Caco-2 (cell line): ENCODE measurements at regions not wholly inside any gene's neighbourhood (a gene's known extent, or its start where the extent isn't known, plus 50 kb on each side); places are given as distances from the start of the nearest gene placed in this dataset.
A peak's percentile ranks its signal among the peaks of the same experiment; 100 is the strongest.
"Not testable (repeated sequence)": the region's sequence is repeated elsewhere in the genome, so short reads cannot be mapped to it uniquely, and the experiment has no call there.

Source experiments
- BruUV-seq: library from RNA; stranded (reverse); fragments of 400-500 nt; replicated peaks from 2 replicates; lab custom pipeline; 2021; lab: Mats Ljungman, UMichigan
- CTCF ChIA-PET: fragments of 300-600 bp; sonication (Branson Sonifier 250); formaldehyde crosslinking; loops from one replicate; lab custom pipeline; 2022; ENCODE audit warnings: antibody characterized with exemption; lab: Charles Lee
- POLR2A ChIA-PET: fragments of 300-600 bp; sonication (Branson Sonifier 250); formaldehyde crosslinking; loops from one replicate; lab custom pipeline; 2022; ENCODE audit warnings: antibody characterized with exemption; lab: Charles Lee
- DNase-seq, 2 experiments: peaks; one replicate each; pipeline versions ENCODE4 v3.0.0 to v3.0.0-alpha.2; 2020 to 2022
- H3K27me3 ChIP-seq: replicated peaks from 2 replicates; pipeline ENCODE4 v1.6.0; 2011; ENCODE audit warnings: low read length; ENCODE audit not compliant: control insufficient read depth, insufficient read depth
- H3K36me3 ChIP-seq: 2 replicates; pipeline ENCODE4 v1.5.1; 2011; ENCODE audit warnings: low read length; ENCODE audit not compliant: control insufficient read depth, insufficient read depth
- H3K4me1 ChIP-seq: fragments of 250-450 bp; sonication (Bioruptor Pico); 2 replicates; pipeline ENCODE4 v1.5.1; 2020; ENCODE audit warnings: mild to moderate bottlenecking
- H3K4me3 ChIP-seq: 2 replicates; pipeline ENCODE4 v1.5.1; 2011; ENCODE audit warnings: low read depth, mild to moderate bottlenecking, control low read depth, low read length
- H3K9me3 ChIP-seq: fragments of 250-450 bp; sonication (Bioruptor Pico); 2 replicates; pipeline ENCODE4 v1.5.1; 2020; ENCODE audit warnings: mild to moderate bottlenecking, moderate library complexity
- H3K27ac Mint-ChIP-seq: one replicate; pipeline ENCODE4 v1.8.0; 2022; ENCODE audit warnings: mixed read lengths; ENCODE audit not compliant: unreplicated experiment
- H3K27me3 Mint-ChIP-seq: one replicate; pipeline ENCODE4 v1.8.0; 2022; ENCODE audit warnings: mixed read lengths; ENCODE audit not compliant: insufficient read depth, unreplicated experiment
- H3K36me3 Mint-ChIP-seq: one replicate; pipeline ENCODE4 v1.8.0; 2022; ENCODE audit warnings: mild to moderate bottlenecking, mixed read lengths; ENCODE audit not compliant: insufficient read depth, unreplicated experiment
- H3K4me1 Mint-ChIP-seq: one replicate; pipeline ENCODE4 v1.8.0; 2022; ENCODE audit warnings: low read depth, mixed read lengths; ENCODE audit not compliant: unreplicated experiment
- H3K4me3 Mint-ChIP-seq: one replicate; pipeline ENCODE4 v1.8.0; 2022; ENCODE audit warnings: mild to moderate bottlenecking, moderate library complexity, mixed read lengths; ENCODE audit not compliant: unreplicated experiment
- H3K9me3 Mint-ChIP-seq: one replicate; pipeline ENCODE4 v1.8.0; 2022; ENCODE audit warnings: mixed read lengths; ENCODE audit not compliant: unreplicated experiment
- intact Hi-C: fragments of 100-400 bp; cut with micrococcal nuclease; formaldehyde crosslinking; loops from one replicate; pipeline ENCODE4 v1.10.0; 2022; ENCODE audit not compliant: unreplicated experiment

GRCh38 chr3:130178835-130179234, 97.2 kb downstream of the ALG1L2 start:
- H3K36me3 Mint-ChIP-seq, H3K4me3 ChIP-seq, POLR2A ChIA-PET, BruUV-seq, H3K36me3 ChIP-seq, intact Hi-C loops, H3K27me3 Mint-ChIP-seq, H3K27me3 ChIP-seq, H3K9me3 ChIP-seq, H3K9me3 Mint-ChIP-seq, DNase-seq, H3K4me1 ChIP-seq, CTCF ChIA-PET: not testable (repeated sequence)
- H3K27ac Mint-ChIP-seq, result peak overlapping the region; percentile 70
- peak overlapping the region; percentile 55 for H3K4me3 Mint-ChIP-seq
- H3K4me1 Mint-ChIP-seq, result peaks cover 30% of the 10 kb centered on the region

- peak overlapping the region; percentile 3; the same call in 1 of the 2 replicates for H3K4me3 ChIP-seq
- peak; percentile 27 to 42 for DNase-seq
- H3K9me3 ChIP-seq, H3K4me1 ChIP-seq, BruUV-seq, intact Hi-C loops, H3K27me3 ChIP-seq, H3K9me3 Mint-ChIP-seq, H3K36me3 Mint-ChIP-seq, H3K27me3 Mint-ChIP-seq, H3K36me3 ChIP-seq: not testable (repeated sequence)
- peaks cover 37% of the 10 kb centered on the region for H3K4me1 Mint-ChIP-seq
- POLR2A ChIA-PET, result interaction anchor here (0.6 kb wide), 1 partner anchor 68 kb away, joined by 9 read pairs; no protein-coding TSS in a partner anchor
- CTCF ChIA-PET, result interaction anchor here (0.6 kb wide), 1 partner anchor 68 kb away, joined by 5 read pairs; no protein-coding TSS in a partner anchor
- peak overlapping the region; percentile 70 for H3K27ac Mint-ChIP-seq
- H3K4me3 Mint-ChIP-seq, result peak overlapping the region; percentile 55
Measured at GRCh38 chr3:130179353-130179970, 97.8 kb downstream of the ALG1L2 start.

- H3K36me3 Mint-ChIP-seq, intact Hi-C loops, H3K4me3 ChIP-seq, H3K27me3 Mint-ChIP-seq, BruUV-seq, H3K4me1 ChIP-seq, POLR2A ChIA-PET, H3K27me3 ChIP-seq, H3K9me3 ChIP-seq, H3K9me3 Mint-ChIP-seq, CTCF ChIA-PET, DNase-seq, H3K36me3 ChIP-seq, H3K27ac Mint-ChIP-seq, H3K4me3 Mint-ChIP-seq: not testable (repeated sequence)
- peaks cover 32% of the 10 kb centered on the region for H3K4me1 Mint-ChIP-seq
Measured at GRCh38 chr3:130182475-130182874, 100.8 kb downstream of the ALG1L2 start.

- H3K27me3 Mint-ChIP-seq, H3K9me3 ChIP-seq, H3K36me3 ChIP-seq, intact Hi-C loops, POLR2A ChIA-PET, DNase-seq, H3K36me3 Mint-ChIP-seq, H3K27me3 ChIP-seq, H3K4me1 ChIP-seq, H3K4me3 ChIP-seq, CTCF ChIA-PET, BruUV-seq, H3K4me3 Mint-ChIP-seq, H3K27ac Mint-ChIP-seq: not testable (repeated sequence)
- peaks cover 32% of the 10 kb centered on the region for H3K4me1 Mint-ChIP-seq
- H3K9me3 Mint-ChIP-seq, result peaks cover 11% of the 10 kb centered on the region
Measured at GRCh38 chr3:130183689-130184088, 102.1 kb downstream of the ALG1L2 start.

GRCh38 chr3:130184152-130185024, 102.8 kb downstream of the ALG1L2 start:
- BruUV-seq, H3K36me3 ChIP-seq, H3K9me3 ChIP-seq, H3K27me3 ChIP-seq, H3K27me3 Mint-ChIP-seq, H3K4me3 ChIP-seq, H3K4me1 ChIP-seq, POLR2A ChIA-PET, intact Hi-C loops, DNase-seq, H3K4me3 Mint-ChIP-seq, H3K27ac Mint-ChIP-seq, H3K36me3 Mint-ChIP-seq, CTCF ChIA-PET: not testable (repeated sequence)
- Mint-ChIP-seq H3K4me1 (peaks cover 25% of the 10 kb centered on the region), H3K9me3 (peaks cover 11% of the 10 kb centered on the region)

- H3K36me3 Mint-ChIP-seq, H3K27me3 Mint-ChIP-seq, H3K27me3 ChIP-seq, H3K36me3 ChIP-seq, H3K4me3 ChIP-seq, H3K4me1 Mint-ChIP-seq, H3K9me3 Mint-ChIP-seq, H3K4me1 ChIP-seq, H3K27ac Mint-ChIP-seq, POLR2A ChIA-PET, intact Hi-C loops, DNase-seq, CTCF ChIA-PET, H3K4me3 Mint-ChIP-seq, BruUV-seq, H3K9me3 ChIP-seq: not testable (repeated sequence)
Measured at GRCh38 chr3:130201272-130201671, 119.6 kb downstream of the ALG1L2 start.
